ENCODE measurements at regions not wholly inside any gene's neighbourhood (a gene's known extent, or its start where the extent isn't known, plus 50 kb on each side); places are given as distances from the start of the nearest gene placed in this dataset.
A peak's percentile ranks its signal among the peaks of the same experiment; 100 is the strongest.

- TF ChIP-seq ZBTB2 (CRISPR knock-in tag; IDR thresholded peaks at IDR 0.05; ENCODE audit: low read depth) (peak; percentile 38; the same call in 1 of the 2 replicates), KMT2B (CRISPR knock-in tag; IDR thresholded peaks at IDR 0.05) (peak; percentile 22; the same call in 1 of the 2 replicates), SSRP1 (CRISPR knock-in tag; IDR thresholded peaks at IDR 0.05) (0 out of 2 replicates have a peak, but pooled peaks have one; percentile 70), CREB3 (CRISPR knock-in tag; IDR thresholded peaks at IDR 0.05) (no peak), ZNF781 (CRISPR knock-in tag; IDR thresholded peaks at IDR 0.05; ENCODE audit: borderline replicate concordance, not compliant biosample characterization) (peak; percentile 98), ARID5B (CRISPR knock-in tag; IDR thresholded peaks at IDR 0.05) (peak; percentile 94), ATF7 (IDR thresholded peaks at IDR 0.05) (no peak), ATF7 (CRISPR knock-in tag; IDR thresholded peaks at IDR 0.05) (peak; percentile 88), ZNF513 (CRISPR knock-in tag; conservative IDR thresholded peaks at IDR 0.05) (no peak), FOXO1 (CRISPR knock-in tag; IDR thresholded peaks at IDR 0.05) (peak; percentile 97), ZNF354B (CRISPR knock-in tag; IDR thresholded peaks at IDR 0.05) (peak; percentile 82; the same call in 1 of the 2 replicates), PBX2 (CRISPR knock-in tag; IDR thresholded peaks at IDR 0.05) (no peak), ZNF572 (CRISPR knock-in tag; IDR thresholded peaks at IDR 0.05) (peak; percentile 98), JUN (CRISPR knock-in tag; IDR thresholded peaks at IDR 0.05) (0 out of 2 replicates have a peak, but pooled peaks have one; percentile 63), HIVEP1 (CRISPR knock-in tag; IDR thresholded peaks at IDR 0.05) (peak; percentile 96), ZNF570 (CRISPR knock-in tag; IDR thresholded peaks at IDR 0.05; ENCODE audit: borderline replicate concordance) (no peak), RFX1 (IDR thresholded peaks at IDR 0.05) (no peak), ZNF253 (CRISPR knock-in tag; IDR thresholded peaks at IDR 0.05; ENCODE audit: borderline replicate concordance) (peak; percentile 29; the same call in 1 of the 2 replicates), AKAP8 (CRISPR knock-in tag; IDR thresholded peaks at IDR 0.05) (peak; percentile 80; the same call in 1 of the 2 replicates), ZNF24 (IDR thresholded peaks at IDR 0.05) (no peak; the same call in 1 of the 2 replicates), ZNF138 (CRISPR knock-in tag; IDR thresholded peaks at IDR 0.05; ENCODE audit: low read depth) (no peak)
Measured at GRCh38 chr6:43990627-43991619, 136.3 kb downstream of the MRPL14 start (continued).
